ENCODE measurements at regions not wholly inside any gene's neighbourhood (a gene's known extent, or its start where the extent isn't known, plus 50 kb on each side); places are given as distances from the start of the nearest gene placed in this dataset.

DNA sequence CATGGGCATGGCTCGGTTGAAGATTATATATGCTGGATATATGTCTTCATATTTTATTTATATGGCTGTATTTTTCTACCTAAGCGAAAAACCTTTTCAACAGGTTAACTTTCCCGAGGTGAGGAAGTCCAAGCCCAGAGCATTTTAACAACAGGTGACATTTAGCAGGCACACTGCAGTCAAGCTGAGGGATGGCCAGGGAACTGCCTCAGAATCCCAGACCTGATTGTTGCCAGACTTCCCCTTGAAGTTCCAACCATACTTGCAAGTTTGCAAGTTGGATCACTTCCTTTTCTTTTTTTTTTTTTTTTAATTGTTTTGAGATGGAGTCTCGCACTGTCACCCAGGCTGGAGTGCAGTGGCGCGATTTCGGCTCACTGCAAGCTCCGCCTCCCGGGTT is 166.0 kb upstream of the FRMD6 start:
- Histone ChIP-seq H3K9me3 (no peaks in the 10 kb centered on the region), H3K36me3 (no peaks in the 10 kb centered on the region), H3K27me3 (ENCODE audit: low read depth) (no peaks in the 10 kb centered on the region), H3K4me3 (no peak overlapping the region), H3K4me1 (no peaks in the 10 kb centered on the region), H3K27ac (no peak overlapping the region)
- TF ChIP-seq CTCF (IDR thresholded peaks at IDR 0.05) = no peak
- no peak for DNase-seq
- intact Hi-C loops (cut with DNase I) = no loop called here
- ATAC-seq = no peak

GRCh38 chr14:51487848-51488247 is 163.9 kb upstream of the FRMD6 start:
- Histone ChIP-seq H3K4me3 (no peak overlapping the region), H3K36me3 (no peaks in the 10 kb centered on the region), H3K4me1 (no peaks in the 10 kb centered on the region), H3K27me3 (ENCODE audit: low read depth) (no peaks in the 10 kb centered on the region), H3K27ac (no peak overlapping the region), H3K9me3 (no peaks in the 10 kb centered on the region)
- ATAC-seq = no peak
- no peak for DNase-seq
- intact Hi-C loops (cut with DNase I) = no loop called here
- TF ChIP-seq CTCF (IDR thresholded peaks at IDR 0.05) = no peak

GRCh38 chr14:51488569-51489220 is 163.0 kb upstream of the FRMD6 start:
- DNase-seq (no peak), ATAC-seq (no peak)
- no peaks in the 10 kb centered on the region for H3K4me1 ChIP-seq
- no peaks in the 10 kb centered on the region for H3K27me3 ChIP-seq (ENCODE audit: low read depth)
- no peak overlapping the region for H3K27ac ChIP-seq
- no peak for TF ChIP-seq CTCF (IDR thresholded peaks at IDR 0.05)
- intact Hi-C loops (cut with DNase I) = no loop called here
- H3K9me3 ChIP-seq = no peaks in the 10 kb centered on the region
- H3K4me3 ChIP-seq = no peak overlapping the region
- H3K36me3 ChIP-seq = no peaks in the 10 kb centered on the region

DNA sequence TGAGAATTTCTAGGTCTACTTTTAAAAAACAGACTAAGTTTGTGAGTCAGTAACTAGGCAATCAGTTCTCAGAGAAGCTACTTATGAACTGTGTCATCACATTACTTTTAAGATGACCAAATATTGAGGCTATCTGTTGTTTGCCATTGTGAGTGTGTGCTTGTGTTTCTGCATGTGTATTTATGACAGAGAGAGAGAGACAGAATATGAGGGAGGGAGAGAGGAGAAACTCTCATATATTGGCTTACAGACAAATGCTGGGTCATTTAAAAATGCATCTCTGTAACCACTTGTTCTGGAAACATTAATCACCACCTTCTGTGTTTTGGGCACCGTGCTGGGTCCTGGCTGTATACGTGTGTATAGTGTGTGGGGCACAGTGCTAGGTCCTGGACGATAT is 161.5 kb upstream of the FRMD6 start:
- ATAC-seq (no peak), DNase-seq (no peak)
- Histone ChIP-seq H3K4me1 (no peaks in the 10 kb centered on the region), H3K36me3 (no peaks in the 10 kb centered on the region), H3K27me3 (ENCODE audit: low read depth) (no peaks in the 10 kb centered on the region), H3K9me3 (no peaks in the 10 kb centered on the region), H3K4me3 (no peak overlapping the region), H3K27ac (no peak overlapping the region)
- TF ChIP-seq CTCF (IDR thresholded peaks at IDR 0.05) = no peak
- intact Hi-C loops (cut with DNase I) = no loop called here

- intact Hi-C loops (cut with DNase I) = no loop called here
- TF ChIP-seq CTCF (IDR thresholded peaks at IDR 0.05) = no peak
- Histone ChIP-seq H3K27ac (no peak overlapping the region), H3K4me1 (no peaks in the 10 kb centered on the region), H3K4me3 (no peak overlapping the region), H3K27me3 (ENCODE audit: low read depth) (no peaks in the 10 kb centered on the region), H3K36me3 (no peaks in the 10 kb centered on the region), H3K9me3 (no peaks in the 10 kb centered on the region)
- DNase-seq = no peak
- ATAC-seq = no peak
Observed at GRCh38 chr14:51491036-51491545, 160.6 kb upstream of the FRMD6 start.
